ENCODE measurements at regions not wholly inside any gene's neighbourhood (a gene's known extent, or its start where the extent isn't known, plus 50 kb on each side); places are given as distances from the start of the nearest gene placed in this dataset.
"Not testable (repeated sequence)": the region's sequence is repeated elsewhere in the genome, so short reads cannot be mapped to it uniquely, and the experiment has no call there.

- H3K4me3 ChIP-seq (replicated peaks in 1 of 3; ENCODE audit: low read depth in 2 of 3, low read length in 3 of 3), result no peak overlapping the region
- TF ChIP-seq CTCF (IDR thresholded peaks at IDR 0.05), result no peak
- H3K27me3 ChIP-seq (ENCODE audit: control insufficient read depth in 2 of 2, insufficient read depth in 2 of 2, low read length in 2 of 2), result no peaks in the 10 kb centered on the region
- no peaks in the 10 kb centered on the region for H4K20me1 ChIP-seq (ENCODE audit: insufficient read depth, low read length)
- no peak overlapping the region for H3K27ac ChIP-seq (ENCODE audit: low read depth in 1 of 2, low read length in 2 of 2)
- H3K4me1 Mint-ChIP-seq, result no peaks in the 10 kb centered on the region
- DNase-seq, result no peak
- intact Hi-C loops (cut with micrococcal nuclease), result no loop called here
- peaks cover 0 to 2% (median 0%) of the 10 kb centered on the region in 3 donors for H3K27me3 Mint-ChIP-seq (ENCODE audit: low read depth in 3 of 3)
- WGBS (ENCODE audit: insufficient coverage), result no CpG with 5 or more reads among the region's 1 CpG
- H3K9me3 ChIP-seq (replicated peaks in 1 of 2; ENCODE audit: control insufficient read depth in 1 of 2, insufficient read depth in 1 of 2, low read length in 2 of 2), result no peaks in the 10 kb centered on the region
- no peaks in the 10 kb centered on the region for H3K4me1 ChIP-seq (ENCODE audit: control insufficient read depth in 1 of 2, insufficient read depth in 2 of 2, low read length in 2 of 2)
- no peaks in the 10 kb centered on the region for H3K36me3 Mint-ChIP-seq
- no peaks in the 10 kb centered on the region for H3K79me2 ChIP-seq (ENCODE audit: insufficient read depth, low read length)
- peaks cover 0 to 4% (median 3%) of the 10 kb centered on the region in 7 donors for H3K9me3 Mint-ChIP-seq
- no peak overlapping the region for H2AFZ ChIP-seq (ENCODE audit: insufficient read depth, low read depth, low read length, poor library complexity, severe bottlenecking)
- no peak overlapping the region for H3K27ac Mint-ChIP-seq
- no peak overlapping the region for H3K9ac ChIP-seq (ENCODE audit: insufficient read depth, low read length, poor library complexity, severe bottlenecking)
- no peak overlapping the region for H3K4me3 Mint-ChIP-seq
- no peak overlapping the region for H3K4me2 ChIP-seq (replicated peaks; ENCODE audit: extremely low read depth, low read length, poor library complexity, severe bottlenecking)
- H3K36me3 ChIP-seq (replicated peaks in 1 of 2; ENCODE audit: control insufficient read depth in 1 of 2, insufficient read depth in 2 of 2, low read length in 2 of 2), result no peaks in the 10 kb centered on the region
Observed at GRCh38 chr4:115470763-115471162, 357.3 kb upstream of the NDST4 start.

GRCh38 chr4:115459301-115459700 is 345.9 kb upstream of the NDST4 start:
- H3K79me2 ChIP-seq (ENCODE audit: insufficient read depth, low read length); H2AFZ ChIP-seq (ENCODE audit: insufficient read depth, low read depth, low read length, poor library complexity, severe bottlenecking); H4K20me1 ChIP-seq (ENCODE audit: insufficient read depth, low read length); H3K27ac ChIP-seq (ENCODE audit: low read depth in 1 of 2, low read length in 2 of 2); H3K27me3 Mint-ChIP-seq (ENCODE audit: low read depth in 3 of 3); H3K36me3 Mint-ChIP-seq; H3K4me1 ChIP-seq (ENCODE audit: control insufficient read depth in 1 of 2, insufficient read depth in 2 of 2, low read length in 2 of 2); H3K4me3 ChIP-seq (replicated peaks in 1 of 3; ENCODE audit: low read depth in 2 of 3, low read length in 3 of 3); H3K4me1 Mint-ChIP-seq; DNase-seq; H3K4me3 Mint-ChIP-seq; H3K4me2 ChIP-seq (replicated peaks; ENCODE audit: extremely low read depth, low read length, poor library complexity, severe bottlenecking); H3K9me3 ChIP-seq (replicated peaks in 1 of 2; ENCODE audit: control insufficient read depth in 1 of 2, insufficient read depth in 1 of 2, low read length in 2 of 2); H3K9ac ChIP-seq (ENCODE audit: insufficient read depth, low read length, poor library complexity, severe bottlenecking); H3K27ac Mint-ChIP-seq; H3K36me3 ChIP-seq (replicated peaks in 1 of 2; ENCODE audit: control insufficient read depth in 1 of 2, insufficient read depth in 2 of 2, low read length in 2 of 2); intact Hi-C loops (cut with micrococcal nuclease); H3K27me3 ChIP-seq (ENCODE audit: control insufficient read depth in 2 of 2, insufficient read depth in 2 of 2, low read length in 2 of 2): not testable (repeated sequence)
- 93% methylated on average over 3 of the region's 4 CpGs for WGBS (ENCODE audit: insufficient coverage)
- H3K9me3 Mint-ChIP-seq, result peaks cover 0 to 12% (median 2%) of the 10 kb centered on the region in 7 donors

Measured in CD14-positive monocyte (primary cell).